ENCODE measurements at regions not wholly inside any gene's neighbourhood (a gene's known extent, or its start where the extent isn't known, plus 50 kb on each side); places are given as distances from the start of the nearest gene placed in this dataset.

- H3K4me2 ChIP-seq, result no peak overlapping the region
- no peaks in the 10 kb centered on the region for H4K20me1 ChIP-seq (replicated peaks; ENCODE audit: insufficient read depth)
- no peaks in the 10 kb centered on the region for H3F3A ChIP-seq (replicated peaks; ENCODE audit: low read depth)
- DNase-seq (ENCODE audit: low spot score), result no peak
- peaks cover 9% of the 10 kb centered on the region for H3K27me3 Mint-ChIP-seq (ENCODE audit: insufficient read depth, low read depth, poor library complexity)
- H3K27ac ChIP-seq (ENCODE audit: low read depth), result no peak overlapping the region
- no peaks in the 10 kb centered on the region for H3K27me3 ChIP-seq (ENCODE audit: insufficient read depth)
- H2AFZ ChIP-seq, result no peak overlapping the region
- H3K36me3 Mint-ChIP-seq (ENCODE audit: low read depth), result no peaks in the 10 kb centered on the region
- TF ChIP-seq CTCF (conservative IDR thresholded peaks at IDR 0.05; ENCODE audit: low read depth in 2 of 2) (no peak), EZH2 (IDR thresholded peaks at IDR 0.05; ENCODE audit: low read depth, unreplicated experiment) (no peak), ZNF331 (CRISPR knock-in tag; IDR thresholded peaks at IDR 0.05; ENCODE audit: low read depth) (no peak), REST (IDR thresholded peaks at IDR 0.05; ENCODE audit: unreplicated experiment) (no peak), STAT1 (IDR thresholded peaks at IDR 0.05; ENCODE audit: unreplicated experiment) (no peak), NANOG (IDR thresholded peaks at IDR 0.05; ENCODE audit: borderline replicate concordance) (no peak), ZNF114 (CRISPR knock-in tag; IDR thresholded peaks at IDR 0.05) (no peak), POLR2AphosphoS5 (IDR thresholded peaks at IDR 0.05; ENCODE audit: low read depth) (no peak), JUNB (IDR thresholded peaks at IDR 0.05; ENCODE audit: unreplicated experiment) (no peak), ETS1 (IDR thresholded peaks at IDR 0.05) (no peak), EZH2phosphoT487 (IDR thresholded peaks at IDR 0.05; ENCODE audit: unreplicated experiment) (no peak), CREB1 (CRISPR knock-in tag; IDR thresholded peaks at IDR 0.05; ENCODE audit: low read depth) (no peak), ZNF462 (CRISPR knock-in tag; IDR thresholded peaks at IDR 0.05) (no peak)
- 0 out of 2 replicates have a peak, but pooled peaks cover 4% of the 10 kb centered on the region for H3K4me1 ChIP-seq (ENCODE audit: insufficient read depth)
- no peaks in the 10 kb centered on the region; the same call in 2 of the 3 replicates for H3K9me3 Mint-ChIP-seq
- H3K9me2 ChIP-seq (ENCODE audit: insufficient read depth), result no peaks in the 10 kb centered on the region
- peaks cover 10% of the 10 kb centered on the region; the same call in 2 of the 3 replicates for H3K4me1 Mint-ChIP-seq
- no peaks in the 10 kb centered on the region for H3K36me3 ChIP-seq (ENCODE audit: insufficient read depth)
- no peak overlapping the region for H3K4me3 ChIP-seq
- no peak overlapping the region for H3K4me3 Mint-ChIP-seq
- ATAC-seq, result no peak
- no peak overlapping the region for H3K27ac Mint-ChIP-seq
- no peaks in the 10 kb centered on the region for H3K79me2 ChIP-seq (replicated peaks; ENCODE audit: insufficient read depth)
Observed at GRCh38 chr9:38299856-38300255, 92.6 kb upstream of the ALDH1B1 start.

Data from GM23338 (cell line).